ENCODE measurements at regions not wholly inside any gene's neighbourhood (a gene's known extent, or its start where the extent isn't known, plus 50 kb on each side); places are given as distances from the start of the nearest gene placed in this dataset.

- TF ChIP-seq CTCF (IDR thresholded peaks at IDR 0.05 in 4 of 5, conservative IDR thresholded peaks at IDR 0.05 in 1 of 5) (no peak), POLR2A (IDR thresholded peaks at IDR 0.05) (no peak)
Observed at GRCh38 chr17:36848008-36848902, 89.0 kb upstream of the LHX1 start.
